HCT116 (cell line): ENCODE measurements at regions not wholly inside any gene's neighbourhood (a gene's known extent, or its start where the extent isn't known, plus 50 kb on each side); places are given as distances from the start of the nearest gene placed in this dataset.

Experiments
- ATAC-seq: fragments of 200-7000 bp; cut with Tn5 transposase; 2 replicates; pipeline ENCODE4 v1.9.1; 2020; ENCODE audit warnings: mild to moderate bottlenecking, moderate library complexity
- BruUV-seq: library from RNA; stranded (reverse); fragments of 400-500 nt; replicated peaks from 2 replicates; lab custom pipeline; 2021; lab: Mats Ljungman, UMichigan
- CTCF ChIA-PET: fragments of 300-600 bp; sonication (Branson Sonifier 250); formaldehyde crosslinking; loops from one replicate; lab custom pipeline; 2021; ENCODE audit warnings: antibody characterized with exemption; lab: Charles Lee
- POLR2A ChIA-PET: fragments of 300-600, 350-600 bp; sonication (Branson Sonifier 250); formaldehyde crosslinking; loops from one replicate; lab custom pipeline; 2021; ENCODE audit warnings: antibody characterized with exemption; lab: Charles Lee
- RAD21 ChIA-PET, 2 experiments: fragments of 300-600 bp; sonication (Branson Sonifier 250); formaldehyde crosslinking; loops; one replicate each; lab custom pipeline; 2023; ENCODE audit warnings: low total read pairs in 2 of 2; ENCODE audit not compliant: uncharacterized antibody in 2 of 2, unreplicated experiment in 2 of 2, low non-redundant PET in 1 of 2; lab: Charles Lee
- DNase-seq: peaks from one replicate; pipeline ENCODE4 v3.0.0-alpha.2; 2010; ENCODE audit warnings: low read depth, low spot score
- H2AFZ ChIP-seq: fragments of 200-600 bp; shearing (Covaris generic), sonication (generic); 2 replicates; pipeline ENCODE4 v1.6.1; 2017; ENCODE audit warnings: low read depth, mixed run types, mixed read lengths, antibody characterized with exemption, low read length; ENCODE audit not compliant: poor library complexity, severe bottlenecking
- H3K27ac ChIP-seq: 2 replicates; pipeline ENCODE4 v1.5.1; 2012; ENCODE audit warnings: low read depth, low read length
- H3K27me3 ChIP-seq: fragments of 200-600 bp; sonication (generic); 2 replicates; pipeline ENCODE4 v1.6.1; 2016; ENCODE audit warnings: mixed run types, low read length, mixed read lengths; ENCODE audit not compliant: insufficient read depth
- H3K36me3 ChIP-seq, 2 experiments: fragments of 200-500 bp in 1 of 2; fragments of 200-600 bp in 1 of 2; sonication (Bioruptor generic) in 1 of 2; sonication (generic) in 1 of 2; 2 replicates each; pipeline versions ENCODE4 v1.5.1 to v1.6.1; 2014 to 2016; ENCODE audit warnings: low read length in 2 of 2, inconsistent platforms in 1 of 2, mixed read lengths in 1 of 2, mixed run types in 1 of 2; ENCODE audit not compliant: insufficient read depth in 2 of 2, control insufficient read depth in 1 of 2
- H3K4me1 ChIP-seq, 2 experiments: fragments of 200-600 bp in 1 of 2; sonication (generic) in 1 of 2; 2 replicates each; pipeline versions ENCODE4 v1.5.1 to v1.6.1; 2012 to 2017; ENCODE audit warnings: low read length in 2 of 2, inconsistent platforms in 1 of 2, mild to moderate bottlenecking in 1 of 2, mixed read lengths in 1 of 2, mixed run types in 1 of 2, moderate library complexity in 1 of 2; ENCODE audit not compliant: insufficient read depth in 2 of 2, control insufficient read depth in 1 of 2
- H3K4me2 ChIP-seq: fragments of 200-600 bp; sonication (generic); 2 replicates; pipeline ENCODE4 v1.6.1; 2017; ENCODE audit warnings: mixed run types, low read length, mixed read lengths
- H3K4me3 ChIP-seq, 2 experiments: fragments of 200-600 bp in 1 of 2; sonication (generic) in 1 of 2; replicated peaks in 1 of 2; 2 replicates each; pipeline ENCODE4 v1.5.1; 2011 to 2016; ENCODE audit warnings: low read length in 2 of 2, control low read depth in 1 of 2, low read depth in 1 of 2, mild to moderate bottlenecking in 1 of 2, mixed read lengths in 1 of 2, mixed run types in 1 of 2
- H3K79me2 ChIP-seq: fragments of 200-600 bp; sonication (generic); 2 replicates; pipeline ENCODE4 v1.6.1; 2017; ENCODE audit warnings: mild to moderate bottlenecking, mixed run types, low read length, moderate library complexity, mixed read lengths; ENCODE audit not compliant: insufficient read depth
- H3K9ac ChIP-seq: fragments of 200-600 bp; sonication (generic); 2 replicates; pipeline ENCODE4 v1.6.1; 2016; ENCODE audit warnings: low read length, mixed read lengths
- H3K9me2 ChIP-seq: fragments of 200-600 bp; sonication (generic), shearing (Covaris generic); 2 replicates; pipeline ENCODE4 v1.6.1; 2017; ENCODE audit warnings: mixed run types, mild to moderate bottlenecking, moderate library complexity; ENCODE audit not compliant: insufficient read depth
- H3K9me3 ChIP-seq, 2 experiments: fragments of 200-500 bp in 1 of 2; fragments of 200-600 bp in 1 of 2; sonication (Bioruptor generic) in 1 of 2; sonication (generic) in 1 of 2; 2 replicates each; pipeline ENCODE4 v1.6.1; 2014 to 2017; ENCODE audit warnings: low read length in 2 of 2, mixed read lengths in 2 of 2, inconsistent platforms in 1 of 2, low read depth in 1 of 2, mild to moderate bottlenecking in 1 of 2, mixed run types in 1 of 2, moderate library complexity in 1 of 2; ENCODE audit not compliant: control insufficient read depth in 1 of 2, insufficient read depth in 1 of 2
- H4K20me1 ChIP-seq: fragments of 200-600 bp; sonication (generic), shearing (Covaris generic); 2 replicates; pipeline ENCODE4 v1.6.1; 2017; ENCODE audit warnings: mixed run types, mild to moderate bottlenecking, moderate library complexity; ENCODE audit not compliant: insufficient read depth
- ATF3 ChIP-seq: IDR thresholded peaks from 2 replicates; pipeline ENCODE4 v1.6.1; 2012
- CBX3 ChIP-seq: IDR thresholded peaks from 2 replicates; pipeline ENCODE4 v1.6.1; 2012; ENCODE audit warnings: low read depth
- CEBPB ChIP-seq: IDR thresholded peaks from 2 replicates; pipeline ENCODE4 v1.6.1; 2012; ENCODE audit warnings: low read depth
- CTCF ChIP-seq, 3 experiments: fragments of 200-600 bp in 1 of 3; sonication (generic) in 1 of 3; IDR thresholded peaks in 2 of 3; conservative IDR thresholded peaks in 1 of 3; 2 replicates each; pipeline ENCODE4 v1.5.1; 2012 to 2017; ENCODE audit warnings: low read depth in 2 of 3, low read length in 2 of 3, antibody characterized with exemption in 1 of 3, borderline replicate concordance in 1 of 3, control low read depth in 1 of 3, mild to moderate bottlenecking in 1 of 3, mixed read lengths in 1 of 3, mixed run types in 1 of 3, moderate library complexity in 1 of 3; ENCODE audit not compliant: insufficient read depth in 1 of 3
- EGR1 ChIP-seq: IDR thresholded peaks from 2 replicates; pipeline ENCODE4 v1.6.1; 2012; ENCODE audit warnings: low read depth
- ELF1 ChIP-seq: IDR thresholded peaks from 2 replicates; pipeline ENCODE4 v1.6.1; 2012; ENCODE audit warnings: low read depth, borderline replicate concordance
- EZH2 ChIP-seq: fragments of 200-600 bp; sonication (generic); IDR thresholded peaks from 2 replicates; pipeline ENCODE4 v1.6.1; 2017; ENCODE audit warnings: antibody characterized with exemption, mixed run types
- EZH2phosphoT487 ChIP-seq: fragments of 200-600 bp; IDR thresholded peaks from 2 replicates; pipeline ENCODE4 v1.6.1; 2018; ENCODE audit warnings: antibody characterized with exemption, borderline replicate concordance
- MAX ChIP-seq: IDR thresholded peaks from 2 replicates; pipeline ENCODE4 v1.6.1; 2012
- POLR2A ChIP-seq: IDR thresholded peaks from 2 replicates; pipeline ENCODE4 v1.7.0; 2011; ENCODE audit warnings: borderline replicate concordance; ENCODE audit not compliant: insufficient read depth, insufficient read length; ENCODE audit errors: extremely low read depth
- RAD21 ChIP-seq: IDR thresholded peaks from 2 replicates; pipeline ENCODE4 v1.6.1; 2012; ENCODE audit warnings: low read depth, mild to moderate bottlenecking
- REST ChIP-seq: IDR thresholded peaks from 2 replicates; pipeline ENCODE4 v1.6.1; 2012; ENCODE audit warnings: low read depth
- SIN3A ChIP-seq: IDR thresholded peaks from 2 replicates; pipeline ENCODE4 v1.6.1; 2012; ENCODE audit warnings: low read depth
- SP1 ChIP-seq: IDR thresholded peaks from 2 replicates; pipeline ENCODE4 v1.6.1; 2012; ENCODE audit warnings: low read depth
- SRF ChIP-seq: IDR thresholded peaks from 2 replicates; pipeline ENCODE4 v1.6.1; 2012; ENCODE audit warnings: low read depth
- TCF7L2 ChIP-seq: IDR thresholded peaks from 2 replicates; pipeline ENCODE4 v1.7.0; 2011; ENCODE audit warnings: borderline replicate concordance, inconsistent platforms; ENCODE audit not compliant: insufficient read depth, insufficient read length; ENCODE audit errors: extremely low read depth
- YY1 ChIP-seq: IDR thresholded peaks from 2 replicates; pipeline ENCODE4 v1.6.1; 2011; ENCODE audit warnings: low read length, low read depth, moderate library complexity, mild to moderate bottlenecking; ENCODE audit not compliant: insufficient replicate concordance; ENCODE audit errors: extremely low read depth
- ZBTB33 ChIP-seq: IDR thresholded peaks from 2 replicates; pipeline ENCODE4 v1.6.1; 2011; ENCODE audit warnings: mild to moderate bottlenecking, low read length, moderate library complexity; ENCODE audit not compliant: insufficient replicate concordance; ENCODE audit errors: extremely low read depth
- ZFX ChIP-seq: fragments of 450-650 bp; IDR thresholded peaks from 2 replicates; pipeline ENCODE4 v1.6.1; 2017
- ZNF274 ChIP-seq: fragments of 200-500 bp; sonication (Bioruptor generic); IDR thresholded peaks from 2 replicates; pipeline ENCODE4 v1.6.1; 2014; ENCODE audit warnings: mild to moderate bottlenecking, low read depth, low read length, inconsistent platforms
- intact Hi-C: fragments of 100-400 bp; cut with micrococcal nuclease; formaldehyde crosslinking; loops from 2 replicates; pipeline ENCODE4 v1.10.0; 2022

GRCh38 chr5:18003784-18004183 lies 369.5 kb downstream of the TAF11L14 start:
- no peaks in the 10 kb centered on the region for H3K27me3 ChIP-seq
- ChIA-PET RAD21 (no interaction called here), CTCF (no interaction called here), POLR2A (no interaction called here)
- H2AFZ ChIP-seq = no peak overlapping the region
- no peak overlapping the region for H3K27ac ChIP-seq
- DNase-seq (no peak), ATAC-seq (no peak)
- H3K9me2 ChIP-seq = no peaks in the 10 kb centered on the region
- H3K4me3 ChIP-seq = no peak overlapping the region
- no peaks in the 10 kb centered on the region; a peak in 1 of 4 replicates for H3K36me3 ChIP-seq
- intact Hi-C loops = no loop called here
- no peaks in the 10 kb centered on the region for H3K79me2 ChIP-seq
- H3K4me1 ChIP-seq = no peaks in the 10 kb centered on the region
- no peak overlapping the region for H3K4me2 ChIP-seq
- TF ChIP-seq EZH2phosphoT487 (no peak), EZH2 (no peak), ZBTB33 (no peak), ELF1 (no peak), MAX (no peak), EGR1 (no peak), CTCF (IDR thresholded peaks at IDR 0.05 in 2 of 3, conservative IDR thresholded peaks at IDR 0.05 in 1 of 3; ENCODE audit: borderline replicate concordance in 1 of 3, insufficient read depth in 1 of 3, low read depth in 2 of 3, low read length in 2 of 3) (no peak), REST (no peak), RAD21 (no peak), ZFX (no peak), TCF7L2 (no peak), SRF (no peak), CBX3 (no peak), SIN3A (no peak), ZNF274 (no peak), SP1 (no peak), CEBPB (no peak), YY1 (no peak), ATF3 (no peak), POLR2A (no peak)
- TF ChIP-seq, all 23 proteins: peak for 0
- Histone ChIP-seq H3K9me3 (peaks cover 6 to 18% of the 10 kb centered on the region in 2 experiments; a peak in 2 of 4 replicates), H4K20me1 (no peaks in the 10 kb centered on the region; the same call in 1 of the 2 replicates), H3K9ac (no peak overlapping the region)
- BruUV-seq = no TSS peak
